Lower leg skin (tissue), 4 donors: ENCODE measurements at regions not wholly inside any gene's neighbourhood (a gene's known extent, or its start where the extent isn't known, plus 50 kb on each side); places are given as distances from the start of the nearest gene placed in this dataset.

Experiments used
- DNase-seq, 2 donors: peaks; one replicate each; pipeline ENCODE4 v3.0.0-alpha.2; 2019; ENCODE audit warnings: low spot score in 2 of 2
- H3K4me3 ChIP-seq: fragments of 200-600 bp; sonication (generic); 2 replicates; pipeline ENCODE4 v1.5.1; 2017; ENCODE audit warnings: mild to moderate bottlenecking, low read depth; ENCODE audit not compliant: poor library complexity, severe bottlenecking
- CTCF ChIP-seq, 3 donors: fragments of 450-650 bp; IDR thresholded peaks; one replicate each; pipeline ENCODE4 v1.5.1; 2016; ENCODE audit warnings: antibody characterized with exemption in 3 of 3, mild to moderate bottlenecking in 3 of 3, moderate library complexity in 2 of 3
- POLR2A ChIP-seq, 2 donors: fragments of 450-650 bp; IDR thresholded peaks; one replicate each; pipeline ENCODE4 v1.6.1; 2016 to 2017; ENCODE audit warnings: antibody characterized with exemption in 2 of 2, mild to moderate bottlenecking in 1 of 2, moderate library complexity in 1 of 2
- WGBS, 2 donors: methylation state at CpG; one replicate each; pipeline ENCODE4 v1.1.5; 2018; 5-methylcytosine and 5-hydroxymethylcytosine counted together
- intact Hi-C: fragments of 100-400 bp; cut with DNase I; formaldehyde crosslinking; loops from one replicate; pipeline ENCODE4 v1.15.0; 2023; ENCODE audit warnings: low total_unique reads

- DNase-seq: no peak
- WGBS, 2 donors: 90 to 93% methylated on average over 10 of the region's 10 CpGs
- no peak overlapping the region for H3K4me3 ChIP-seq
- TF ChIP-seq CTCF (IDR thresholded peaks at IDR 0.05) (no peak), POLR2A (IDR thresholded peaks at IDR 0.05) (no peak)
- intact Hi-C loops: no loop called here
These were observed 112.1 kb upstream of the SLC45A1 start for GRCh38 chr1:8205771-8206170.

DNA sequence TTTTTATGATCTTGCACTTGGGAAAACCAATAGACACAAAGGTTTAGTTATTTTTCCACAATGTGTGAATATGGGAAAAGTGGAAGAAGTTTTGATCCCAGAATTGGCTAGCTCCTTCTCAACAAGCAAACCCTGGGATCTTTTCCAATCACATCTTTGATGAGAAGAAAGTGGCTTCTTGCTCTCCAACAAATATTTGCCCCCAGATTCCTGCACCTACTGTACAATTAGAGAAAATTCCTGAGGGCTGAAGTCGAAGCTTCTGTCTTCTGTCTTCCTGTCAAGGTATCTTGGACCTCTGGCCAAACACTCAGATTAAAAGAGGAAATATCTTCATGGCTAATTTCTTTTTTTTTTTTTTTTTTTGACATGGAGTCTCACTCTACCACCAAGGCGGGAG is 113.1 kb upstream of the SLC45A1 start:
- TF ChIP-seq POLR2A (IDR thresholded peaks at IDR 0.05): no peak
- no peak for TF ChIP-seq CTCF (IDR thresholded peaks at IDR 0.05)
- intact Hi-C loops: no loop called here
- DNase-seq: no peak
- no peak overlapping the region for H3K4me3 ChIP-seq
- 72 to 73% methylated on average over 2 of the region's 2 CpGs for WGBS, 2 donors

DNA sequence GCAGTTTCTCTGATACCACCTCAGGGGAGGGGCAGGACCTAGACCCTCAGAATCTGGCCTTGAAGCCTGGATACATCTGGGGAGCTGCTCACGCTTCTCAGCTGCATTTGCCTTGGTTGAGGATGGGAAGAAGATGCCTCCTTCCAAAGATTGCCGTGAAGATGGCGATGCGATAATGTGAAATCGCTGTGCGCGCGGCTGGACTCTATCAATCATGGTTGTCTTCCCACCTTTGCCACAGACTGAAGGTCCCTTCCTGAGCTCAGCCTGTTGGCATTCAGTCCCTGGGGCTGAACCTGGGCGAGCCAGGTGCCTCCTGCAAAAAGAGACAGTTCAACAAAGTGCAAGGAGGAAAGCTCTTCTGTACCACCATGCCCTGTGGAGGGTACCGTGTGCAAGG is 114.4 kb upstream of the SLC45A1 start:
- H3K4me3 ChIP-seq: no peak overlapping the region
- DNase-seq: no peak
- TF ChIP-seq CTCF (IDR thresholded peaks at IDR 0.05): no peak
- no peak for TF ChIP-seq POLR2A (IDR thresholded peaks at IDR 0.05)
- 96 to 98% methylated on average over 10 of the region's 10 CpGs for WGBS, 2 donors
- intact Hi-C loops: no loop called here

GRCh38 chr1:8203056-8203455 is 114.9 kb upstream of the SLC45A1 start:
- intact Hi-C loops: no loop called here
- no peak overlapping the region for H3K4me3 ChIP-seq
- 85 to 88% methylated on average over 9 of the region's 9 CpGs for WGBS, 2 donors
- no peak for DNase-seq
- TF ChIP-seq CTCF (IDR thresholded peaks at IDR 0.05) (no peak), POLR2A (IDR thresholded peaks at IDR 0.05) (no peak)

- TF ChIP-seq POLR2A (IDR thresholded peaks at IDR 0.05): no peak
- no peak for TF ChIP-seq CTCF (IDR thresholded peaks at IDR 0.05)
- no peak for DNase-seq
- intact Hi-C loops: no loop called here
- no peak overlapping the region for H3K4me3 ChIP-seq
- 41 to 44% methylated on average over 19 of the region's 19 CpGs for WGBS, 2 donors
These were observed 115.6 kb upstream of the SLC45A1 start for GRCh38 chr1:8202182-8202905.

GRCh38 chr1:8201331-8201861 is 116.5 kb upstream of the SLC45A1 start:
- WGBS, 2 donors: 87% methylated on average over 10 of the region's 10 CpGs
- H3K4me3 ChIP-seq: no peak overlapping the region
- no peak for DNase-seq
- intact Hi-C loops: no loop called here
- TF ChIP-seq POLR2A (IDR thresholded peaks at IDR 0.05): no peak
